Liver (tissue), 8 donors: ENCODE measurements at regions not wholly inside any gene's neighbourhood (a gene's known extent, or its start where the extent isn't known, plus 50 kb on each side); places are given as distances from the start of the nearest gene placed in this dataset.

ENCODE experiments used
- DNase-seq: peaks from one replicate; pipeline ENCODE4 v3.0.0-alpha.2; 2017; ENCODE audit warnings: low spot score
- H3K27ac ChIP-seq, 2 donors: one replicate each; pipeline ENCODE4 v1.7.0; 2013; ENCODE audit warnings: inconsistent platforms in 2 of 2, low read length in 2 of 2, control low read depth in 1 of 2, low read depth in 1 of 2, mild to moderate bottlenecking in 1 of 2
- H3K27me3 ChIP-seq, 4 donors: one replicate each; pipeline versions ENCODE4 v1.6.1 to v1.7.0; 2013; ENCODE audit warnings: low read length in 3 of 4, inconsistent platforms in 1 of 4, mild to moderate bottlenecking in 1 of 4, moderate library complexity in 1 of 4; ENCODE audit not compliant: control insufficient read depth in 4 of 4, insufficient read depth in 4 of 4
- H3K36me3 ChIP-seq, 4 donors: one replicate each; pipeline versions ENCODE4 v1.6.1 to v1.7.0; 2013; ENCODE audit warnings: low read length in 3 of 4, mild to moderate bottlenecking in 3 of 4, low read depth in 1 of 4, moderate library complexity in 1 of 4; ENCODE audit not compliant: control insufficient read depth in 4 of 4, insufficient read depth in 3 of 4
- H3K4me1 ChIP-seq, 4 donors: one replicate each; pipeline versions ENCODE4 v1.6.1 to v1.7.0; 2013; ENCODE audit warnings: low read length in 3 of 4, mild to moderate bottlenecking in 3 of 4, moderate library complexity in 1 of 4; ENCODE audit not compliant: control insufficient read depth in 4 of 4, insufficient read depth in 4 of 4
- H3K4me3 ChIP-seq, 3 donors: one replicate each; pipeline versions ENCODE4 v1.6.1 to v1.7.0; 2013; ENCODE audit warnings: low read length in 3 of 3, control low read depth in 1 of 3, low read depth in 1 of 3, mild to moderate bottlenecking in 1 of 3
- H3K9ac ChIP-seq, 2 donors: one replicate each; pipeline ENCODE4 v1.7.0; 2013; ENCODE audit warnings: low read length in 2 of 2, mild to moderate bottlenecking in 2 of 2, moderate library complexity in 2 of 2, control low read depth in 1 of 2, low read depth in 1 of 2
- H3K9me3 ChIP-seq, 4 donors: one replicate each; pipeline versions ENCODE4 v1.6.1 to v1.7.0; 2013; ENCODE audit warnings: low read length in 3 of 4; ENCODE audit not compliant: control insufficient read depth in 4 of 4
- ATF3 ChIP-seq: IDR thresholded peaks from 2 replicates; pipeline ENCODE4 v1.6.1; 2016; ENCODE audit warnings: antibody characterized with exemption
- CTCF ChIP-seq: fragments of 150-350 bp; IDR thresholded peaks from 2 replicates; pipeline ENCODE4 v1.5.1; 2017; ENCODE audit warnings: improper control_type of control experiment, low read depth, low read length; ENCODE audit not compliant: missing input control
- EGR1 ChIP-seq, 2 donors: IDR thresholded peaks; 2 replicates each; pipeline ENCODE4 v1.6.1; 2016 to 2018; ENCODE audit warnings: antibody characterized with exemption in 2 of 2, low read depth in 2 of 2
- FOXA1 ChIP-seq: IDR thresholded peaks from 2 replicates; pipeline ENCODE4 v1.6.1; 2016; ENCODE audit warnings: antibody characterized with exemption
- FOXA2 ChIP-seq: IDR thresholded peaks from 2 replicates; pipeline ENCODE4 v1.6.1; 2016; ENCODE audit warnings: antibody characterized with exemption
- GABPA ChIP-seq, 2 donors: IDR thresholded peaks in 1 of 2; conservative IDR thresholded peaks in 1 of 2; 2 replicates each; pipeline ENCODE4 v1.6.1; 2016; ENCODE audit warnings: antibody characterized with exemption in 2 of 2, mild to moderate bottlenecking in 1 of 2, moderate library complexity in 1 of 2
- HNF4A ChIP-seq, 2 donors: conservative IDR thresholded peaks; 2 replicates each; pipeline ENCODE4 v1.6.1; 2016; ENCODE audit warnings: antibody characterized with exemption in 2 of 2, mild to moderate bottlenecking in 2 of 2
- HNF4G ChIP-seq: IDR thresholded peaks from 2 replicates; pipeline ENCODE4 v1.6.1; 2016; ENCODE audit warnings: antibody characterized with exemption
- NR2F2 ChIP-seq: IDR thresholded peaks from 2 replicates; pipeline ENCODE4 v1.6.1; 2016; ENCODE audit warnings: antibody characterized with exemption
- RAD21 ChIP-seq, 2 donors: IDR thresholded peaks; 2 replicates each; pipeline ENCODE4 v1.6.1; 2016; ENCODE audit warnings: antibody characterized with exemption in 2 of 2, mild to moderate bottlenecking in 2 of 2
- RXRA ChIP-seq, 2 donors: IDR thresholded peaks; 2 replicates each; pipeline ENCODE4 v1.6.1; 2017 to 2018; ENCODE audit warnings: antibody characterized with exemption in 2 of 2, mild to moderate bottlenecking in 1 of 2
- SP1 ChIP-seq: IDR thresholded peaks from 2 replicates; pipeline ENCODE4 v1.6.1; 2018; ENCODE audit warnings: antibody characterized with exemption, mild to moderate bottlenecking
- YY1 ChIP-seq: IDR thresholded peaks from 2 replicates; pipeline ENCODE4 v1.6.1; 2016; ENCODE audit warnings: antibody characterized with exemption, mild to moderate bottlenecking
- WGBS: extraction: QIAGEN DNeasy Blood & Tissue Kit; methylation state at CpG from one replicate; pipeline ENCODE4 v1.1.7; 2013; 5-methylcytosine and 5-hydroxymethylcytosine counted together
- TF ChIP-seq, protein P1 (sequence below): IDR thresholded peaks from 2 replicates; pipeline ENCODE4 v1.6.1; 2016; ENCODE audit warnings: antibody characterized with exemption
- TF ChIP-seq, protein P2 (sequence below): IDR thresholded peaks from 2 replicates; pipeline ENCODE4 v1.6.1; 2016; ENCODE audit warnings: antibody characterized with exemption, mild to moderate bottlenecking
- TF ChIP-seq, protein P3 (sequence below): IDR thresholded peaks from 2 replicates; pipeline ENCODE4 v1.6.1; 2016; ENCODE audit warnings: antibody characterized with exemption
- donor health status: healthy.
- donor health status: healthy.
- donor health status: healthy.
- donor health status: healthy.
- donor health status: healthy.

DNA sequence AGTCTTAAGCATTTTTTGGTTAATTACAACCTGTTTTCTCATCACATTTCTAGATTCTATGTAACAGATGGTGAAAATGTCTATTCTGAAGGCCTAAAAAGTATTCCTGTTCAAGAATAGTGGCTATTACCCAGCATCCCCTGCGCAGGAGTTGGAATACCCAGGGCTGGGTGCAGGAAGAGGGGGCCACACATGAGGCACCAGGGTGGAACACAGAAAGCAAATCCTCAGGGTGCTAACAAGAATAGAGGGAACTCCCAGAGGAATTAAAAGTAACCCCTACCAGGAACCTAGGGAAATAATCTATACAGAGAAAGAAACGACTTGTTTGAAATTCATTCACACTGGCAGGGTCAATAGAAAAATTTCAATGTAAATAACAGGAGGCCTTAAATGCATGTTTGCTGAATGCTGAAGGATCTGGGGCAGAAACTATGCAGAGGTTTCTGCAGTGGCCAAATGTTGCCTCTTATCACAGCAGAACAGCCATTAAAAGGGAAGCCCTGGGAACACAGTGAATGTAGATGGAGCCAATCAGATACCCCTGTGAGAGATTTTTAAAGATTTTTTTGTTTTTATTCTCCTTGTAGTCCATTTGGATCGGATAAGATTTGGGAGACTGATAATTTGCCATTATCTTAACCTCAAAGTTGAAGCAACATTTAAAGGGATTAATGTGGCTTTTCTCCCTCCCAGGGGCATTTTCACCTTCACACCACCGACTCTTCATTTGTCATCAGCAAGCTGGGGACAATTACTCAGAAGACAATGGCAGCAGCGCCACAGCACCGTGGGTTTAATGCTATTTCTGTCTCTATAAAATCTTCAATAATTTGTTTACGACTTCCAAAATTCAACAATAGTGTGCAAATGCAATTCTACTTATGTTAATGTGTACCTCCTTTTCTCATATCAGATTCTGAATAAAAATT lies 196.0 kb upstream of the PSMD7 start:
- Histone ChIP-seq H3K4me1 (no peaks in the 10 kb centered on the region), H3K9me3 (no peaks in the 10 kb centered on the region), H3K27me3 (no peaks in the 10 kb centered on the region), H3K27ac (no peak overlapping the region), H3K4me3 (no peak overlapping the region), H3K36me3 (no peaks in the 10 kb centered on the region), H3K9ac (no peak overlapping the region)
- WGBS = 45% methylated on average over 7 of the region's 7 CpGs
- no peak for DNase-seq
- TF ChIP-seq EGR1 (IDR thresholded peaks at IDR 0.05; ENCODE audit: low read depth in 2 of 2) = no peak
- TF ChIP-seq, protein P1, sequence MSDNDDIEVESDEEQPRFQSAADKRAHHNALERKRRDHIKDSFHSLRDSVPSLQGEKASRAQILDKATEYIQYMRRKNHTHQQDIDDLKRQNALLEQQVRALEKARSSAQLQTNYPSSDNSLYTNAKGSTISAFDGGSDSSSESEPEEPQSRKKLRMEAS = no peak
- TF ChIP-seq, protein P2, sequence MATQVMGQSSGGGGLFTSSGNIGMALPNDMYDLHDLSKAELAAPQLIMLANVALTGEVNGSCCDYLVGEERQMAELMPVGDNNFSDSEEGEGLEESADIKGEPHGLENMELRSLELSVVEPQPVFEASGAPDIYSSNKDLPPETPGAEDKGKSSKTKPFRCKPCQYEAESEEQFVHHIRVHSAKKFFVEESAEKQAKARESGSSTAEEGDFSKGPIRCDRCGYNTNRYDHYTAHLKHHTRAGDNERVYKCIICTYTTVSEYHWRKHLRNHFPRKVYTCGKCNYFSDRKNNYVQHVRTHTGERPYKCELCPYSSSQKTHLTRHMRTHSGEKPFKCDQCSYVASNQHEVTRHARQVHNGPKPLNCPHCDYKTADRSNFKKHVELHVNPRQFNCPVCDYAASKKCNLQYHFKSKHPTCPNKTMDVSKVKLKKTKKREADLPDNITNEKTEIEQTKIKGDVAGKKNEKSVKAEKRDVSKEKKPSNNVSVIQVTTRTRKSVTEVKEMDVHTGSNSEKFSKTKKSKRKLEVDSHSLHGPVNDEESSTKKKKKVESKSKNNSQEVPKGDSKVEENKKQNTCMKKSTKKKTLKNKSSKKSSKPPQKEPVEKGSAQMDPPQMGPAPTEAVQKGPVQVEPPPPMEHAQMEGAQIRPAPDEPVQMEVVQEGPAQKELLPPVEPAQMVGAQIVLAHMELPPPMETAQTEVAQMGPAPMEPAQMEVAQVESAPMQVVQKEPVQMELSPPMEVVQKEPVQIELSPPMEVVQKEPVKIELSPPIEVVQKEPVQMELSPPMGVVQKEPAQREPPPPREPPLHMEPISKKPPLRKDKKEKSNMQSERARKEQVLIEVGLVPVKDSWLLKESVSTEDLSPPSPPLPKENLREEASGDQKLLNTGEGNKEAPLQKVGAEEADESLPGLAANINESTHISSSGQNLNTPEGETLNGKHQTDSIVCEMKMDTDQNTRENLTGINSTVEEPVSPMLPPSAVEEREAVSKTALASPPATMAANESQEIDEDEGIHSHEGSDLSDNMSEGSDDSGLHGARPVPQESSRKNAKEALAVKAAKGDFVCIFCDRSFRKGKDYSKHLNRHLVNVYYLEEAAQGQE = no peak
- TF ChIP-seq RXRA (IDR thresholded peaks at IDR 0.05) = no peak
- TF ChIP-seq GABPA (IDR thresholded peaks at IDR 0.05 in 1 of 2, conservative IDR thresholded peaks at IDR 0.05 in 1 of 2) = no peak
- TF ChIP-seq, protein P3, sequence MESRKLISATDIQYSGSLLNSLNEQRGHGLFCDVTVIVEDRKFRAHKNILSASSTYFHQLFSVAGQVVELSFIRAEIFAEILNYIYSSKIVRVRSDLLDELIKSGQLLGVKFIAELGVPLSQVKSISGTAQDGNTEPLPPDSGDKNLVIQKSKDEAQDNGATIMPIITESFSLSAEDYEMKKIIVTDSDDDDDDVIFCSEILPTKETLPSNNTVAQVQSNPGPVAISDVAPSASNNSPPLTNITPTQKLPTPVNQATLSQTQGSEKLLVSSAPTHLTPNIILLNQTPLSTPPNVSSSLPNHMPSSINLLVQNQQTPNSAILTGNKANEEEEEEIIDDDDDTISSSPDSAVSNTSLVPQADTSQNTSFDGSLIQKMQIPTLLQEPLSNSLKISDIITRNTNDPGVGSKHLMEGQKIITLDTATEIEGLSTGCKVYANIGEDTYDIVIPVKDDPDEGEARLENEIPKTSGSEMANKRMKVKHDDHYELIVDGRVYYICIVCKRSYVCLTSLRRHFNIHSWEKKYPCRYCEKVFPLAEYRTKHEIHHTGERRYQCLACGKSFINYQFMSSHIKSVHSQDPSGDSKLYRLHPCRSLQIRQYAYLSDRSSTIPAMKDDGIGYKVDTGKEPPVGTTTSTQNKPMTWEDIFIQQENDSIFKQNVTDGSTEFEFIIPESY = no peak
- no peak for TF ChIP-seq HNF4A (conservative IDR thresholded peaks at IDR 0.05)
- TF ChIP-seq FOXA2 = no peak
- no peak for TF ChIP-seq NR2F2
- no peak for TF ChIP-seq RAD21 (IDR thresholded peaks at IDR 0.05)
- no peak for TF ChIP-seq ATF3
- no peak for TF ChIP-seq SP1
- no peak for TF ChIP-seq FOXA1
- no peak for TF ChIP-seq HNF4G

- Histone ChIP-seq H3K4me3 (no peak overlapping the region), H3K27me3 (no peaks in the 10 kb centered on the region), H3K36me3 (no peaks in the 10 kb centered on the region), H3K4me1 (no peaks in the 10 kb centered on the region), H3K9ac (no peak overlapping the region), H3K27ac (no peak overlapping the region), H3K9me3 (no peaks in the 10 kb centered on the region)
- WGBS = 81% methylated on average over 8 of the region's 8 CpGs
- TF ChIP-seq, protein P1 = no peak
- no peak for TF ChIP-seq HNF4A (conservative IDR thresholded peaks at IDR 0.05)
- TF ChIP-seq YY1 = no peak
- TF ChIP-seq SP1 = no peak
- TF ChIP-seq CTCF = no peak
- TF ChIP-seq EGR1 (IDR thresholded peaks at IDR 0.05; ENCODE audit: low read depth in 2 of 2) = no peak
- TF ChIP-seq ATF3 = no peak
- TF ChIP-seq GABPA (IDR thresholded peaks at IDR 0.05 in 1 of 2, conservative IDR thresholded peaks at IDR 0.05 in 1 of 2) = no peak
- DNase-seq = no peak
Observed at GRCh38 chr16:74099530-74099929, 197.1 kb upstream of the PSMD7 start.
